ENCODE measurements at regions not wholly inside any gene's neighbourhood (a gene's known extent, or its start where the extent isn't known, plus 50 kb on each side); places are given as distances from the start of the nearest gene placed in this dataset.

DNA sequence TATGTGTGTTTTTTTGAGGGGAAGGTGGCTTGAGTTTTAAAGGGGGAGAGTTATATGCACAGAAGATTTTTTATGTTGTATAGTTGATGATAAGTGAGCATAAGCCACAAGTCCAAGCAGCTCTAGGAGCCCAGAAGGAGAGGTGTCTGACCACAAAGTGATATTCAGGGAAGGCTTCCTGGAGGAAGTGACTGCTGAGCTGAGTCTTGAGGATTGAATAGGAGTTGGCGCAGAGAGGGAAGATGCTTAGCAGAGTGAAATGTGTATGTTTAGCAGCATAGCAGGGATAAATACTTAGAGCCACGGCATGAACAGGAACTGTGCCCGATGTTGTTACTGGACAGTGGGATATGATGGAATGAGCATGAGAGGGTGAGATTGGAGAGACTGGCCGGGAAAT lies 255.1 kb upstream of the KCNG1 start:
- TF ChIP-seq NR3C1 (IDR thresholded peaks at IDR 0.05) (no peak), RFX5 (IDR thresholded peaks at IDR 0.05) (no peak), MYC (IDR thresholded peaks at IDR 0.05; ENCODE audit: borderline replicate concordance, low read length) (no peak), SREBF2 (IDR thresholded peaks at IDR 0.05) (no peak)
